C1 segment of cervical spinal cord (tissue), 14 donors: ENCODE measurements at regions not wholly inside any gene's neighbourhood (a gene's known extent, or its start where the extent isn't known, plus 50 kb on each side); places are given as distances from the start of the nearest gene placed in this dataset.
A peak's percentile ranks its signal among the peaks of the same experiment; 100 is the strongest.
"Not testable (repeated sequence)": the region's sequence is repeated elsewhere in the genome, so short reads cannot be mapped to it uniquely, and the experiment has no call there.

Experiments
- DNase-seq, 14 donors: peaks; one replicate each; lab custom pipeline; 2025; lab: John Stamatoyannopoulos, UW

DNA sequence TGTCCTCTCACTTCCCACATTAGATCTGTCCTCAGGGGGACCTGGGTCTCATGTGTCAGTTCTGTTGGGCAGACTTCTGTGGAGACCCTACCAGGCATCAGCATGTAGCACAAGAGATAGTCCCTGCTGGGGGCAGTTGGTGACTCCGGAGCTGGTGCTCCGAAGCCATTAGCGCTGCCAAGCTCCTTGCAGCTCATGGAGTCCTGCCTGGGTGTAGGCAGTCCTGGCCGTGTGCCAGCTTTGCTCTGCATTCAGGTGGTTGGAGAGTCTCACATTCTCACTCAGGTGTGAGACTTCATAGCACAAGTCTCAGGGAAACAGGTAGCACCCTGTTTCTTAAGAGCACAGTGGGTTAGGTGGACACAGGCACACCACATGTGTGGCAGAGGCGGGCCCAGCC is 202.3 kb downstream of the LIPI start:
- DNase-seq, result not testable (repeated sequence)

DNA sequence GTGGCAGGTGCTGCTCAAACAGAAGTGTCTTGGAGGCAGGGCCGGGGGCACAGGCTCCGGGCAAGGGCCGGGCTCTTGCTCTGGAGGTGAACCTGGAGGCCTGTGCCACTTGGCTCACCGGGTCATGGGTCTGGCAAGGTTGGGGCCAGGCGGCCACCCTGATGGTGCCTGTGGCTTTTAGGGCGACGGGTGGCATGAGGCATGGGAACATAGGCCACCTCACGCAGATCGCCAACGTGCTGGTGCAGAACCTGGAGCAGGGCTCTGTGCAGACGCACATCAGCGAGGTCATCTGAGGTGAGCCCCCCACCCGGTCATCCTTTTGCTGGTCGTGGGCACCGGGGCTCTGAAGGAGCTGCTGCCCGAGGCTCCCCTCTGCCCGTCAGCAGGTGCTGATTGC is 202.7 kb downstream of the LIPI start:
- DNase-seq, result not testable (repeated sequence)

DNA sequence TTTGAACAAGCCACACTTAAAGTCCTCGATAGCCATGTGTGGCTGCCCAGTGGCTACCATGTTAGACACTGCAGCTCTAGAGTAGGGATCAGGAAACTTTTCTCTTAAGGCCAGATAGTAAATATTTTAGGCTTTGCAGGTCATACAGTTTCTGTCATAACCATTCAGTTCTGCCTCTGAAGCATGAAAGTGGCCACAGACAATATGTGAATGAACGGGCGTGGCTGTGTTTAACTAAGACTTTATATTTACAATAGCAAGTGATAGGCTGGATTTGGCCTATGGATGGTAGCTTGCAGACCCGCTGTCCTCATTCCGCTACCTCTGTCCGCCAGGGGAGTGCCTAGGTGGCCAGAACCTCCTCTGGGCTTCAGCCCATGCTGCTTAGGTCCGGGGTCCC is 204.6 kb downstream of the LIPI start:
- DNase-seq, result not testable (repeated sequence)

DNA sequence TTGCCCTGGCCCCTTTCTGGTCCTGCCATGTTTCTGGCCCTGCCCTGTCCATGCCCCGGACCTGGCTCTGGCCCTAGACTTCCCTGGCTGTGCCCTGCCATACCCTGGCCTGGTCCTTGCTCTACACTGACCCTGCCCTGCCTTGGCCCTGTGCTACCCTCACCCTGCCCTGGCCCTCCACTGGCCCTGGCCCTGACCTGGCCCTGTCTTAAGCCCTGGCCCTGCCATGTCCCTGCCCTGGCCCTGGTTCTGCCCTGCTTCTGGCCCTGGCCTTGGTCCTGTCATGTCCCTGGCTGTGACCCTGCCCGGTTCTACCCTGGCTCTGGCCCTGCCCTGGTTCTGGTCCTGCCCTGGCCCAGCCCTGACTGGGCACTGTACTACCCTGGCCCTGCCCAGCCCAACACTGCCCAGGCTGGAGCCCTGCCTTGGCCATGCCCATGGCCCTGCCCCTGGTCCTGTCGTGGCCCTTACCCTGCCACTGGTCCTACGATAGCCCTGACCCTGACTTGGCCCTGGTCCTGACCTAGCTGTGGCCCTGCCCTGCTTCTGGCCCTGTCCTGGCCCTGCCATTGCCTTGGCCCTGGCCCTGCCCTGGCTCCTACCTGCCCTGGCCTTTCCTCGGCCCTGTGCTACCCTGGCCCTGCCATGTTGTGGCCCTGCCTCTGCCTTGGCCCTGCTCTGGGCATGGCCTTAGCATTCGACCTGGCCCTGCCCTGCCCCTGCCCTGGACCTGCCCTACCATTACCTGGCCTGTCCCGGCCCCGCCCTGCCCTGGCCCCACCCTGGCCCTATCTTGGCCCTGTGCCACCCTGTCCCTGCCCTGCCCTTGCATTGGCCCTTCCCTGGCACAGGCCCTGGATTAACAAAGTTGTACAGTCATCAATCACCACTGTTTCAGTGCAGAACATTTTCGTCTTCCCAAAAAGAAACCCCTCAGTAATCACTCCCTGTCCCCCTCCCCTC is 223.5 kb downstream of the LIPI start:
- not testable (repeated sequence) for DNase-seq

DNA sequence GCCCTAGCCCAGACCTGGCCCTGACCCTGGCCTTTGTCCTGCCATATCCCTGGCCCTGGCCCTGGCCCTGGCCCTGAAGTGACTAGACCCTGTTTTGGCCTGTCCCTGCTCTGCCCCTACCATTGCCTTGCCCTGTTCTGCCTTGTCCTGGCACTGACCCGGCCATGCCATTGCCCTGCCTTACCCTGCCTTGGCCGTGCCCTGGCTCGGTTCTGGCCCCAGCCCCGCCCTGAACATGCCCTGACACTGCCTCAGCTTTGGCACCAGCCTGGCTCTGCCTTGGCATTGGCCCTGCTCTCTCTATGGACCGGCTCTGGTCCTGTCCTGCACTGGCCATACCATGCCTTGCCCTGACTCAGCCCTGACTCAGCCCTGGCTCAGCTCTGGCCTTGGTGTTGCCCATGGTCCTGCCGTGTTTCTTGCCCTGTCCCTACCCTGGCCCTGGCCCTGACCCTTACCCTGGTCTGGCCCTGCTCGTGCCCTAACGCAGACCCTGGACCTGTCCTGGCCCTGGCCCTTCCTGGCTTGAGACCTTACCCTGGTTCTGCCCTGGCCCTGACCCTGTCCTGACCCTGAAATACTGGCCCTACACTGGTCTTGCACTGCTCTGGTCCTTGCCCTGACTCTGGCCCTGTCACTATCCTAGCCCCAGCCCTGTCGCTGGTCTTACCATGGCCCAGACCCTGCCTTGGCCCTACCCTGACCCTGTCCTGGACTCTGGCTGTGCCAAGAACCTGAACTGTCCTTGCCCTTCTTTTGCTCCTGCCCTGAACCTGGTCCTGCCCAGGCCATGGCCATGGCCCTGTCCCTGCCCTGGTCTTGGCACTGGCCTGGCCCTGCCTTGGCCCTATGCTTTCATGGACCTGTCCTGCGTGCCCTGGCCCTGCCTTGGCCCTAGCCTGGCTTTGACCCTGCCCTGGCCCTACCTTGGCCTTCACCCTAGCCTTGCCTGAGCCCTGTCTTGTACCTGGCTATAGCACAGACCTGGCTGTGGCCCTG is 224.6 kb downstream of the LIPI start:
- not testable (repeated sequence) for DNase-seq

DNA sequence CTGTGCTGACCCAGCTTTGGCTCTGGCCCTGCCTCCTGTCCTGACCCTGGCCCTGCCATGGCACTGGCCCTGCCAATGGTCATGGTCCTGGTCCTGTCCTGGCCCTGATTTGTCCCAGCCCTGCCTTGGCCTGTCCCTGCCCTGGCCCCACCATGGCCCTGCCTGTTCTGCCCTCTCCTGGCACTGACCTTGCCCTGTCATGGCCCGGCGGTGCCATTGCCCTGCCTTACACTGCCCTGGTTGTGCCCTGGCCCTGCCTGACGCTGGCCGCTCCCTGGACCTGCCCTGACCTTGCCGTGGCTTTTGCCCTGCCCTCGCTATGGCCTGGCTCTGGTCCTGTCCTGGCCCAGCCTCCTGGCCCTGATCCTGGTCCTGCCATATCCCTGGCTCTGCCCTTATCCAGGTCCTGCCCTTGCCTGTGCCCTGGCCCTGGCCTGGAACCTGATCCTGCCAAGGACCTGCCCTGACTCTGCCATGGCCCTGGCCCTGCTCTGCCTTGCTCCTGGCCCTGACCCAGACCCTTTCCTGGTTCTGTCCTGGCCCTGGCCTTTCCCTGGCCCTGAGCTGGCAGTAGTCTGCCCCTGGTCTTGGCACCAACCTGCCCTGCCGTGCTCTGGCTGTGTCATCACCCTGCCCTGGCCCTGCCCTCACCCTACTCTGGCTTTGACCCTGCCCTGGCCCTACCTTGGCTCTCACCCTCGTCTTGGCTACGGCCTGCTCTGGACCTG is 225.5 kb downstream of the LIPI start:
- not testable (repeated sequence) for DNase-seq

DNA sequence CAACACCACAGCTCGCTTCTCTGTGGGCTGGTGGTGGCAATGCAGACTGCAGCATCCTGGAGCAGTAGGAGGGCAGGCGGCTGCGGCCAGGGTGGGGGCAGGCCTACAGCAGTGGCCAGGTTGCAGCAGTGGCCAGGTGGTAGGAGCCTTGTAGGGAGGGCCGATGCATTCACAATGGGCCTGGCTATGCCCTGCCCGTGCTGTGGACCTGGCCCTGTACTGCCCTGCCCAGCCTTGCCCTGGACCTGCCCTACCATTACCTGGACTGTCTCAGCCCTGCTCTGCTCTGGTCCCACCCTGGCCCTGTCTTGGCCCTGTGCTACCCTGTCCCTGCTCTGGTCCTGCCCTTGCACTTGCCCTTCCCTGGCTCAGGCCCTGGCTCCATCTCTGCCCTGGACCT is 226.0 kb downstream of the LIPI start:
- not testable (repeated sequence) for DNase-seq

DNA sequence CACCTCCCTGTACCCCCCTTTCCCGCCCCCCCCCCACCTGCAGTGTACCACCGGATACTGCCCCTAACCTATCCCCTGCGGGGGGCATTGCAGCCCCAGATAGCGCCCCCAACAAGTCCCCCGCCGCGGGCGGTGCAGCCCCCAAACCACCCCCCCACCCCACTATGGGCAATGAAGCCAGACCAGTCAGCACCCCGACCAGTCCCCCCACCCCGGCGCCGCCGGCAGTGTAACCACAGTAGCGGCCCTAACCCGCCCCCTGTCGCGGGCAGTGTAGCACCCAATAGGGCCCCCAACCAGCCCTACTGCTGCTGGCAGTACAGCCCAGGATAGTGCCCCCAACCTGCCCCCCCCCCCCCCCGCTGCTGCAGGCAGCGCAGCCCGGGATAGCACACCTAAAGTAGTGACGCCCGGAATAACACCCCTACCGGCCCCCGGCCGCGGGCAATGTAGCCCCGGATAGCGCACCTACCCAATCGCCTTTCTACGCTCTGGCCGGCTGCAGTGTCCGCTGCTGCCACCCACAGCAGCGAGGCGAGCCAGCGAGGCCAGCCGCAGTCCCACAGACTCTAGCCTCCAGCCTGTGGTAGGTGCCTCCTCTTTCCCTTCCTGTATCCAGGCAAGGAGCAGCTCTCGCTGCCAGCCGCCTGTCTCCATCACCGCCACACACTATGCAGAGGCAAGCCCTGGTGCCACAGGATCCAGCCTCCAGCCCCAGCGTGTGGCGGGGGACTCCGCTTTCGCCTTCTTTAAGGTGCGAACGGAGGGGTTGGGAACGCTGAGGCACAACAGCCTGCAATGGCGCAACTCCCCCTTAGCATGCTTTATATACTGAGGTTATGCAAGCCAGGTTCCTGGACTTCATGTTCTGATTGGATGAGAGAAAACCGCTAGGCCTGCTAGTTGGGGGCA is 229.3 kb downstream of the LIPI start:
- DNase-seq, result not testable (repeated sequence)

DNA sequence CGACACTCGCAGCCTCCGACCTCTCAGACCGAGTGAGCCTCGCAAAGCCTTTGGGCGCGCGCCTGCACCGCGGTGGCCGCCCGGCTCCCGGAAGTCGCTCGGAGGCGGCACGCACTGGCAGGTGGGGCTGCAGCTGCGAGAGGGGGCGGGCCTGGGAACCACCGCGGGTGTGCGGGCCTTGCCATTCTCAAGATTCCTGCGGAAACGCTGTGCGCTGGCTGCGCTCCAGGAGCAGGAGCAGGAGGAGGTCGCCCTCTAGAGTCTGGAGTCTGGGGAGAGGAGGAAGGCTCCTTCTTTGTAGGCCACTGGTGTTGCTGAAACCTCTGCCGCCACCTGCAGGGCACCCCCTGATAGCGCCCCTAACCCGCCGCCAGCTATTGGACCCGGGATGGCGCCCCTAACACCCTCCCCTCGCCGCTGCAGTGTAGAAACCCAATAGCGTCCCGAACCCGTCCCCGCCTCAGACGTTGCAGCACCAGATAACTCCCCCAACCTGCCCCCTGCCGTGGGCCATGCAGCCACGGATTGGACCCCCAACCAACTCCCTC is 230.6 kb downstream of the LIPI start:
- peak in 3 of 14 donors; percentile 5 to 45 (median 34) for DNase-seq

DNA sequence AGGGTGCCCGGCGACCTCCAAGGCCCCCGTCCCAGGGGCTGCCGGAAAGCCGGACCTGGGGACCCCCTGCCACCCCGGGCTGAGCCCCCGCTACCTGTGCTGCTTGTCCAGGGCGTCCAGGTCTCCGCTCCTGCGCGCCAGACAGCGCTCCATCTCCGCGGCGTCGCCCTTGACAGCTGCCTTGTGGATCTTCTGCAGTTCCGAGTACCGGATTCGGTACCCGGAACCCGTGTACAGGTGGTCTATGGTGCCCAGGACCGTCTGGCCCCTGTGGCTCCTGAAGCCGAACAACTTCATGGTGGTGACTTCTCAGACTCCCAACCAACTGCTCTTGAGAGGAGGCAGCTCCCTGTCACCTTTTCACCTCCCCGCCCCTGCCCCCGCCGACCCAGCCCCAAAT is 231.1 kb downstream of the LIPI start:
- not testable (repeated sequence) for DNase-seq

DNA sequence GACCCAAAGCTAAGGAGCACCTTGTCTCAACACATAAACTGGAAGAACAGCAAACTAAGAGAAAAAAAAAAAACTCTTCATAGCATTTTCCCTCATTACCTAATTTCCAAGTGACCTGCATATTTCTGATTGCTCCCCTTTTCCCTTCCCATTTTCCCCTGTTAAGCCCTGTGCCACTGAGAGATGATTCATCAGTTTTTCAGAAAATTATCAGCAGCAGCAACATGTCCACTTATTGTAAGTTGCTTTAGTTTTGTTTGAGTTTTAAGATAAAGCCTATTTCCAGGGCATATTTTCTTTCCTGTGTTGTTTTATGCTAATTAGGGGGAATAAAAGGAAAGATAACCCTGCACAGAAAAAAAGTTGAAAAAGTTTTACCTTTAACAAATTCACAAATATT is 236.2 kb downstream of the LIPI start:
- DNase-seq, result not testable (repeated sequence)

DNA sequence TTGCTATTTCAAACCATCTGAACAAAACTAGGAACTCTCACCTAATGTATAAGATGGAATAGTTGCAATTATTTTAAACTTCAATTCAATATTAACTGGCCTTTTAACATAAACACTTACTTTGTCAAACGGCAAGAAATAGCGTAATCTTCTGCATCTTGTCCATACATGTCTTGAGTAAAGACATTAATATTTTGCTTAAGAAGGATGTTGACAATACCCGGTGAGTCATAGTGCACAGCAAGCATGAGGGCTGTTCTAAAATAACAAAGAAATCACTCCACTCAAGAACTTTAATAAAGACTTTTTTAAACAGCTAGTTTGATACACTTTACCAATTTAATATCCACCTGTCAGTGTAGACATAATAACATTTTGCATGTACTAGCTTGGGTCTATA is 240.9 kb downstream of the LIPI start:
- DNase-seq, result not testable (repeated sequence)

DNA sequence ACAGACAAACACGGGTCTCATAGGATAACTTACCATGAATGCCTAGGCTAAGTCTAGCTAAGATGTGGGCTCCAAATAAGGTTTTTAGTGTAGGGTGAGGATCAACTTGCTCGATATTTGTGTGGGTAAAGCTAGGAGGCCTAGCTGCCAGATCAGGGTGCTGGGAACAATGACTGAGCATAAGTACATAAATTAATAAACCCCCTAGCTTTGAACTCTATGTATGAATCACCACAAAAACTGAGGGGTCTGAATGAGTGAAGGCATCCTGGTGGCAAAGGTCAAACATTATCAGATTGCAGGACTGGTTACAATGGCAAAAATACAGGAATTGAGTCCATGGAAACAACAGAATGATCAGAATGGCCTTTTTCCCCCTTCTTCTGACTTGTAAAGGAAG is 241.8 kb downstream of the LIPI start:
- DNase-seq, result not testable (repeated sequence)

DNA sequence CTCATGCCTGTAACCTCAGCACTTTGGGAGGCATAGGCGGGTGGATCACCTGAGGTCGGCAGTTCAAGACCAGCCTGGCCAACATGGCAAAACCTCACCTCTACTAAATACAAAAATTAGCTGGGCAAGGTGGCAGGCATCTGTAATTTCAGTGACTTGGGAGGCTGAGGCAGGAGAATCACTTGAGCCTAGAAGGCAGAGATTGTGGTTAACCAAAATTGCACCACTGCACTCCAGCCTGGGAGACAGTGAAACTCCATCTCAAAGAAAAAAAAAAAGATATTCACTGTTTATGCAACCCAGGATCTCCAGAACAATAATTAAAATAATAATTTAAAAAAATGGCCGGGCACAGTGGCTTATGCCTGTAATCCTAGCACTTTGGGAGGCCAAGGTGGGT is 247.5 kb downstream of the LIPI start:
- DNase-seq, result not testable (repeated sequence)

DNA sequence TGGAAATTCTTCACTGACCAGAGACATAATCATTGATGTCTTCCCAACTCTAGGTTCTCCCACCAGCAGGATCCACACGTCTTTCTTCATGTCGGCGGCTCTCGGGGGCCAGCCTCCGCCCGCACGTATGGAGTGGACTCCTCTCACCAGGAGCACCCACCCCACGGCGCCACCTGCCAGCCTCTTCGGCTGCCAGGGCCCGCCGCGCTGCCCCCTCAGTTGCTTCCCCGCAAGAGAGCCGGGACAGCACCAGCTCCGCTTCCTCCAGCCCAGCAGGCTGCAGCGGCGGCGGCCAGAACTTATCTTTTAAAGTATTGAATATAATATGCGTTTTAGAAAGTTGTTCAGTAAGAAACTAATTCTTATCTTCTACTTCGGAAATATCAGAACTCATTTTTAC is 273.5 kb downstream of the LIPI start:
- no peak for DNase-seq

DNA sequence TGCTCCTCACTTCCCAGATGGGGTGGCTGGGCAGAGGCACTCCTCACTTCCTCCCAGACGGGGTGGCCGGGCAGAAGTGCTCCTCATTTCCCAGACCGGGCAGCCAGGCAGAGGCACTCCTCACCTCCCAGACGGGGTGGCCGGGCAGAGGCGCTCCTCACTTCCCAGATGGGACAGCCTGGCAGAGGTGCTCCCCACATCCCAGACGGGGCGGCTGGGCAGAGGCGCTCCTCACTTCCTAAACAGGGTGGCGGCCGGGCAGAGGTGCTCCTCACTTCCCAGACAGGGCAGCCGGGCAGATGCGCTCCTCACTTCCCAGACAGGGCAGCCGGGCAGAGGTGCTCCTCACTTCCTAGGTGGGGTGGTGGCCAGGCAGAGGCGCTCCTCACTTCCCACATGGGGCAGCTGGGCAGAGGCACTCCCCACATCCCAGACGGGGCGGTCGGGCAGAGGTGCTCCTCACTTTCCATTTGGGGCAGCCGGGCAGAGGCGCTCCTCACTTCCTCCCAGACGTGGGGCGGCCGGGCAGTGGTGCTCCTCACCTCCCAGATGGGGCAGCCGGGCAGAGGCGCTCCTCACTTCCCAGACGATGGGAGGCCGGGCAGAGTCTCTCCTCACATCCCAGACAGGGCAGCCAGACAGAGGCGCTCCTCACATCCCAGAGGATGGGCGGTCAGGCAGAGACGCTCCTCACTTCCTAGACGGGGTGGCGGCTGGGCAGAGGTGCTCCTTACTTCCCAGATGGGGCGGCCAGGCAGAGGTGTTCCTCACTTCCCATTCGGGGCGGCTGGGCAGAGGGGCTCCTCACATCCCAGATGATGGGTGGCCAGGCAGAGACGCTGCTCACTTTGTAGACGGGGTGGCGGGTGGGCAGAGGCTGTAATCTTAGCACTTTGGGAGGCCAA is 274.5 kb downstream of the LIPI start:
- not testable (repeated sequence) for DNase-seq

DNA sequence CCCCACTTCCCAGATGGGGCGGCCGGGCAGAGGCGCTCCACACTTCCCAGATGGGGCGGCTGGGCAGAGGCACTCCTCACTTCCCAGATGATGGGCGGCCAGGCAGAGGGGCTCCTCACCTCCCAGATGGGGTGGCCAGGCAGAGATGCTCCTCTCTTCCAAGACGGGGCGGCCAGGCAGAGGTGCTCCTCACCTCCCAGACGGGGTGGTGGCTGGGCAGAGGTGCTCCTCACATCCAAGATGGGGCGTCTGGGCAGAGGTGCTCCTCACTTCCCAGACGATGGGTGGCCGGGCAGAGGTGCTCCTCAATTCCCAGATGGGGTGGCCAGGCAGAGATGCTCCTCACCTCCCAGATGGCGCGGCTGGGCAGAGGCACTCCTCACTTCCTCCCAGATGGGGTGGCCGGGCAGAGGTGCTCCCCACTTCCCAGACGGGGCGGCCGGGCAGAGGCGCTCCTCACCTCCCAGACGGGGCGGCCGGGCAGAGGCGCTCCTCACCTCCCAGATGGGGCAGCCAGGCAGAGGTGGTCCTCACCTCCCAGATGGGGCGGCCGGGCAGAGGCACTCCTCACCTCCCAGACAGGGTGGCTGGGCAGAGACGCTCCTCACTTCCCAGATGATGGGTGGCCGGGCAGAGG is 275.2 kb downstream of the LIPI start:
- not testable (repeated sequence) for DNase-seq

DNA sequence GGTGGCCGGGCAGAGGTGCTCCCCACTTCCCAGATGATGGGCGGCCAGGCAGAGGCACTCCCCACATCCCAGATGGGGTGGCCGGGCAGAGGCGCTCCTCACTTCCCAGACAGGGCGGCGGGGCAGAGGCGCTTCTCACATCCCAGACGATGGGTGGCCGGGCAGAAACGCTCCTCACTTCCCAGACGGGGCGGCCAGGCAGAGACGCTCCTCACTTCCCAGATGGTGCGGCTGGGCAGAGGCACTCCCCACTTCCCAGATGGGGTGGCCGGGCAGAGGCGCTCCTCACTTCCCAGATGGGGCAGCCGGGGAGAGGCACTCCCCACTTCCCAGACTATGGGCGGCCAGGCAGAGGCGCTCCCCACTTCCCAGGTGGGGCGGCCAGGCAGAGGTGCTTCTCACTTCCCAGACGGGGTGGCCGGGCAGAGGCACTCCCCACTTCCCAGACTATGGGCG is 275.8 kb downstream of the LIPI start:
- DNase-seq, result not testable (repeated sequence)
